GM12875 (cell line): ENCODE measurements at regions not wholly inside any gene's neighbourhood (a gene's known extent, or its start where the extent isn't known, plus 50 kb on each side); places are given as distances from the start of the nearest gene placed in this dataset.

Experiments
- H3K4me3 ChIP-seq: one replicate; pipeline ENCODE4 v1.5.1; 2011; ENCODE audit warnings: low read depth, low read length, control low read depth
- CTCF ChIP-seq: IDR thresholded peaks from 2 replicates; pipeline ENCODE4 v1.5.1; 2011; ENCODE audit warnings: low read depth, mild to moderate bottlenecking, control low read depth, inconsistent platforms, low read length, moderate library complexity, borderline replicate concordance; ENCODE audit not compliant: insufficient read depth

- no peak for TF ChIP-seq CTCF
- H3K4me3 ChIP-seq: no peak overlapping the region
Measured at GRCh38 chr13:80040196-80040980, 300.5 kb downstream of the SPRY2 start.

DNA sequence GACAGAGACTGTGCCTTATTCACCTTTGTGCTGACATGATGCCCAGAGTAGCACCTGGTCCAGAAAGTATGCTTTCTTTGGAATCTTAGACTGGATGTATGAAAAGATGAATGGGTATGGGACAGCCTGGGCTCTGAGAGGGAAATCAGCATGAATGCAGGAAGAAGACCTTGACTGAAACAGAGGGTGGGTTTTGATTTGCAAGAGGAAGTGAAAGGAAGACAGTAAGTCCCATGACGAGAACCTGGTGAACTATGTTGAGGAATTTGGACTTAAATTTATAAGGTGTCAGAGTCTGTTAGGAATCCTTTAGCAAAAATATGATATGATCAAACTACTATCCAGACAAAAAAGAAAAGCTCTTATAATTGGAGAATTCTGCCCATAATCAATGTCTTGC lies 301.9 kb downstream of the SPRY2 start:
- no peak for TF ChIP-seq CTCF

GRCh38 chr13:80038371-80038770 lies 302.6 kb downstream of the SPRY2 start:
- H3K4me3 ChIP-seq: no peak overlapping the region
- no peak for TF ChIP-seq CTCF

More for the DNA sequence above, 301.9 kb downstream of the SPRY2 start:
- H3K4me3 ChIP-seq: no peak overlapping the region

DNA sequence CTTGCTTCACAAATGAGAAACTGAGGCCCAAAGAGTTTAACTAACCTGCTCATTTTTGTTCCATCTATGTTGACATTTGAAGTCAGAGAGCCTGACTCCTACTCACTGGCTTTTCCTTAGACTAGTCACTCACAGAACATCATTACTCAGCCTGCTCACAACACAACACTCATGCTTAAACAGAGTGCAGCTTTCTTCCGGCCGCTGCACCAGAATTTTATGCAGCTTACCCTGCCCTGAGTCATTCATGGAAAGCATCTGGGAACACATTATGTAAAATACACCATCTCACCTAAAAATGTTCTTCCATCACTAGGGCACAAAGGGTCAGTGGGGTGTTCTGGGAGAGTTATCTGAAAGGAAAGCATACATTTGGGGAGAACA lies 303.4 kb downstream of the SPRY2 start:
- H3K4me3 ChIP-seq: no peak overlapping the region
- no peak for TF ChIP-seq CTCF

GRCh38 chr13:80036845-80037504 lies 304.0 kb downstream of the SPRY2 start:
- TF ChIP-seq CTCF: no peak
- no peak overlapping the region for H3K4me3 ChIP-seq

DNA sequence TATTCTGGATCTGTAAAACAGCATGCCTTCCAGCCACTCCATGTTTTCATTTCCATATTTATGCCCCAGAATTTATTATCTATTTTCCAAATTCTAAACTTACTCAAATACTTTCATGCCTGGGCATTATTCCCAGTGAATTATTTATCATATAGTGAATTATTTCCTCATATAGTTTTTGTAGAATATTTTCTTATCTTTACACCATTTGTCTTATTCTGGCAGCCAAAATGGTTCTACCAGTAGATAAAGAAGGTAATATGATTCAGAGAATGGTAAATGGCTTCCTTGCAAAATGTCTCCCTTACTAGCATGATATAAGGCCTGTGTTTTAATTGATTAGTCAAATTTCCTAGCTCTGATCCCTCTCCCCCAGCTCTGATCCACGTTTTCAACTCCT lies 305.8 kb downstream of the SPRY2 start:
- H3K4me3 ChIP-seq: no peak overlapping the region
- TF ChIP-seq CTCF: no peak

DNA sequence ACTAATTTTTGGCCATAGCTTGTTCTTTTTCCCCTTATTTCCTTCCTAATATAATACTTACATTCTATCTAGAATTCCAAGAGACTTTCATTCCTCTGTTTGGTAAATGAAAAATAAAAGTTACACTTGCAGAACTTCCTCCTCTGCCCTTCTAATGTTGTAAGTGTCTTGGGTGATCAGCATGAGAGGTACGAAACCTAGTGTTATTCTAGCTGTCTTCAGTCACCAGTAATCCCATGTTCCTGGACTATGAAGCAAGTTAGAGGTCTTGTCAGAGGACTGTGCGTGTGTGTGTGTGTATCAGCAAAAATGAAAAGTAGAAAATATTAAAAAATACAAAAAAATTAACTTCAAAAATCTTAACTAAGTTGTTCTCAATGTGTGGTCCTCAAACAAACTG lies 307.0 kb downstream of the SPRY2 start:
- TF ChIP-seq CTCF: no peak
- H3K4me3 ChIP-seq: no peak overlapping the region
